DND-41 (cell line): ENCODE measurements at regions not wholly inside any gene's neighbourhood (a gene's known extent, or its start where the extent isn't known, plus 50 kb on each side); places are given as distances from the start of the nearest gene placed in this dataset.
A peak's percentile ranks its signal among the peaks of the same experiment; 100 is the strongest.

Source experiments
- ATAC-seq: fragments of 200-7000 bp; cut with Tn5 transposase; 3 replicates; pipeline ENCODE4 v1.9.1; 2021; ENCODE audit warnings: low read depth; ENCODE audit not compliant: insufficient read depth
- DNase-seq: peaks from one replicate; pipeline ENCODE4 v3.0.0-alpha.2; 2020
- H2AFZ ChIP-seq: 2 replicates; pipeline ENCODE4 v1.6.0; 2012; ENCODE audit warnings: low read depth, low read length
- H3K27ac ChIP-seq: 2 replicates; pipeline ENCODE4 v1.5.1; 2012; ENCODE audit warnings: low read length, inconsistent platforms
- H3K27me3 ChIP-seq: fragments of 200-600 bp; sonication (generic); 2 replicates; pipeline ENCODE4 v1.6.0; 2012; ENCODE audit warnings: low read length, mild to moderate bottlenecking, inconsistent platforms; ENCODE audit not compliant: insufficient read depth, poor library complexity
- H3K36me3 ChIP-seq: 2 replicates; pipeline ENCODE4 v1.5.1; 2012; ENCODE audit warnings: low read length, inconsistent platforms; ENCODE audit not compliant: insufficient read depth
- H3K4me1 ChIP-seq: 2 replicates; pipeline ENCODE4 v1.5.1; 2012; ENCODE audit warnings: mild to moderate bottlenecking, low read length; ENCODE audit not compliant: insufficient read depth
- H3K4me2 ChIP-seq: 2 replicates; pipeline ENCODE4 v1.6.0; 2012; ENCODE audit warnings: mild to moderate bottlenecking, moderate library complexity, low read length, inconsistent platforms; ENCODE audit not compliant: insufficient read depth
- H3K4me3 ChIP-seq, 2 experiments: fragments of 200-600 bp in 1 of 2; shearing (Covaris generic) in 1 of 2; 2 replicates each; pipeline ENCODE4 v1.5.1; 2012 to 2016; ENCODE audit warnings: inconsistent platforms in 2 of 2, low read length in 2 of 2, mild to moderate bottlenecking in 2 of 2, low read depth in 1 of 2, moderate library complexity in 1 of 2
- H3K79me2 ChIP-seq: 2 replicates; pipeline ENCODE4 v1.6.0; 2012; ENCODE audit warnings: low read length, inconsistent platforms; ENCODE audit not compliant: insufficient read depth
- H3K9ac ChIP-seq: 2 replicates; pipeline ENCODE4 v1.6.0; 2012; ENCODE audit warnings: low read depth, mild to moderate bottlenecking, inconsistent platforms, low read length, moderate library complexity
- H3K9me3 ChIP-seq: 2 replicates; pipeline ENCODE4 v1.5.1; 2012; ENCODE audit warnings: low read length, moderate library complexity, mild to moderate bottlenecking, inconsistent platforms; ENCODE audit not compliant: insufficient read depth, severe bottlenecking
- H4K20me1 ChIP-seq: 2 replicates; pipeline ENCODE4 v1.6.0; 2012; ENCODE audit warnings: low read length; ENCODE audit not compliant: insufficient read depth
- CTCF ChIP-seq: IDR thresholded peaks from 2 replicates; pipeline ENCODE4 v1.5.1; 2012; ENCODE audit warnings: borderline replicate concordance, low read length, moderate library complexity, mild to moderate bottlenecking; ENCODE audit not compliant: poor library complexity, severe bottlenecking; ENCODE audit errors: extremely low read depth
- EZH2 ChIP-seq: IDR thresholded peaks from 3 replicates; pipeline ENCODE4 v1.6.1; 2012; ENCODE audit warnings: borderline replicate concordance, low read depth, mild to moderate bottlenecking, moderate library complexity, low read length, inconsistent platforms; ENCODE audit not compliant: severe bottlenecking

- H3K9ac ChIP-seq = no peak overlapping the region
- TF ChIP-seq EZH2 (no peak), CTCF (no peak)
Observed at GRCh38 chr4:97152149-97152548, 991.1 kb downstream of the STPG2 start.

GRCh38 chr4:97153042-97153441 is 990.2 kb downstream of the STPG2 start:
- DNase-seq = no peak

More at GRCh38 chr4:97152149-97152548, 991.1 kb downstream of the STPG2 start:
- Histone ChIP-seq H3K4me3 (no peak overlapping the region), H4K20me1 (no peaks in the 10 kb centered on the region), H3K4me2 (no peak overlapping the region), H3K27ac (no peak overlapping the region), H3K27me3 (no peaks in the 10 kb centered on the region), H3K4me1 (no peaks in the 10 kb centered on the region; the same call in 1 of the 2 replicates), H2AFZ (no peak overlapping the region), H3K79me2 (no peaks in the 10 kb centered on the region), H3K36me3 (no peaks in the 10 kb centered on the region), H3K9me3 (no peaks in the 10 kb centered on the region)
- ATAC-seq (no peak), DNase-seq (no peak)

GRCh38 chr4:97159625-97160024 is 983.7 kb downstream of the STPG2 start:
- Histone ChIP-seq H3K79me2 (no peaks in the 10 kb centered on the region), H4K20me1 (no peaks in the 10 kb centered on the region), H3K36me3 (no peaks in the 10 kb centered on the region), H3K4me1 (no peaks in the 10 kb centered on the region; the same call in 1 of the 2 replicates), H3K4me2 (no peak overlapping the region), H3K9ac (no peak overlapping the region), H3K4me3 (no peak overlapping the region), H2AFZ (0 out of 2 replicates have a peak overlapping the region, but pooled peaks have one; percentile 25), H3K9me3 (peaks cover under 1% of the 10 kb centered on the region), H3K27ac (no peak overlapping the region), H3K27me3 (no peaks in the 10 kb centered on the region)
- TF ChIP-seq EZH2 (no peak), CTCF (no peak)
- ATAC-seq (no peak), DNase-seq (no peak)

More at GRCh38 chr4:97153042-97153441, 990.2 kb downstream of the STPG2 start:
- no peak overlapping the region for H2AFZ ChIP-seq
- no peaks in the 10 kb centered on the region for H3K79me2 ChIP-seq
- no peak overlapping the region for H3K27ac ChIP-seq
- no peak overlapping the region for H3K9ac ChIP-seq
- no peak overlapping the region for H3K4me2 ChIP-seq
- no peaks in the 10 kb centered on the region for H4K20me1 ChIP-seq
- no peak overlapping the region for H3K4me3 ChIP-seq
- TF ChIP-seq EZH2 (no peak), CTCF (peak; percentile 62)
- no peaks in the 10 kb centered on the region for H3K36me3 ChIP-seq
- no peaks in the 10 kb centered on the region for H3K9me3 ChIP-seq
- H3K4me1 ChIP-seq = no peaks in the 10 kb centered on the region; the same call in 1 of the 2 replicates
- no peaks in the 10 kb centered on the region for H3K27me3 ChIP-seq
- ATAC-seq = no peak; the same call in 2 of the 3 replicates
